SK-N-SH (cell line): ENCODE measurements at regions not wholly inside any gene's neighbourhood (a gene's known extent, or its start where the extent isn't known, plus 50 kb on each side); places are given as distances from the start of the nearest gene placed in this dataset.

Source experiments
- JUND ChIP-seq: IDR thresholded peaks from 2 replicates; pipeline ENCODE4 v1.4.0; 2012
- TF ChIP-seq, protein P1 (sequence below): fragments of 200-600 bp; sonication (generic); IDR thresholded peaks from 2 replicates; pipeline ENCODE4 v1.6.1; 2017; ENCODE audit warnings: antibody characterized with exemption, mild to moderate bottlenecking, moderate library complexity
- TF ChIP-seq, protein P2 (sequence below): IDR thresholded peaks from 2 replicates; pipeline ENCODE4 v1.4.0; 2012; ENCODE audit warnings: low read depth

DNA sequence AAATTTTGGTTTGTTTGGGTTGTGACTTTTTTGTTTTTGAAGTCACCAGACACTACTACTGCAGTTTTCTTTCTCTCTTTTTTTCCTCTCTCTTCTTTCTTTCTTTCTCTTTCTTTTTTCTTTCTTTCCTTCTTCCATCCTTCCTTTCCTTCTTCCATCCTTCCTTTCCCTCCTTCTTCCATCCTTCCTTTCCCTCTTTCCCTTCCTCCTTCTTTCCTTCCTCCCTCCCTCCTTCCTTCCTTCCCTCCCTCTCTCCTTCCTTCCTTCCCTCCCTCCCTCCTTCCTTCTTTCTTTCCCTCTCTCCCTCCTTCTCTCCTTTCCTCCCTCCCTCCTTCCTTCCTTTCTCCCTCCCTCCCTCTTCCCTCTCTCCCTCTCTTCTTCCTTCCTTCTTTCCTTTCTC lies 230.3 kb upstream of the TYRP1 start:
- TF ChIP-seq, protein P1, sequence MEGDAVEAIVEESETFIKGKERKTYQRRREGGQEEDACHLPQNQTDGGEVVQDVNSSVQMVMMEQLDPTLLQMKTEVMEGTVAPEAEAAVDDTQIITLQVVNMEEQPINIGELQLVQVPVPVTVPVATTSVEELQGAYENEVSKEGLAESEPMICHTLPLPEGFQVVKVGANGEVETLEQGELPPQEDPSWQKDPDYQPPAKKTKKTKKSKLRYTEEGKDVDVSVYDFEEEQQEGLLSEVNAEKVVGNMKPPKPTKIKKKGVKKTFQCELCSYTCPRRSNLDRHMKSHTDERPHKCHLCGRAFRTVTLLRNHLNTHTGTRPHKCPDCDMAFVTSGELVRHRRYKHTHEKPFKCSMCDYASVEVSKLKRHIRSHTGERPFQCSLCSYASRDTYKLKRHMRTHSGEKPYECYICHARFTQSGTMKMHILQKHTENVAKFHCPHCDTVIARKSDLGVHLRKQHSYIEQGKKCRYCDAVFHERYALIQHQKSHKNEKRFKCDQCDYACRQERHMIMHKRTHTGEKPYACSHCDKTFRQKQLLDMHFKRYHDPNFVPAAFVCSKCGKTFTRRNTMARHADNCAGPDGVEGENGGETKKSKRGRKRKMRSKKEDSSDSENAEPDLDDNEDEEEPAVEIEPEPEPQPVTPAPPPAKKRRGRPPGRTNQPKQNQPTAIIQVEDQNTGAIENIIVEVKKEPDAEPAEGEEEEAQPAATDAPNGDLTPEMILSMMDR: no peak
- no peak for TF ChIP-seq JUND
- TF ChIP-seq, protein P2, sequence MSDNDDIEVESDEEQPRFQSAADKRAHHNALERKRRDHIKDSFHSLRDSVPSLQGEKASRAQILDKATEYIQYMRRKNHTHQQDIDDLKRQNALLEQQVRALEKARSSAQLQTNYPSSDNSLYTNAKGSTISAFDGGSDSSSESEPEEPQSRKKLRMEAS: no peak
